ENCODE measurements at regions not wholly inside any gene's neighbourhood (a gene's known extent, or its start where the extent isn't known, plus 50 kb on each side); places are given as distances from the start of the nearest gene placed in this dataset.

DNA sequence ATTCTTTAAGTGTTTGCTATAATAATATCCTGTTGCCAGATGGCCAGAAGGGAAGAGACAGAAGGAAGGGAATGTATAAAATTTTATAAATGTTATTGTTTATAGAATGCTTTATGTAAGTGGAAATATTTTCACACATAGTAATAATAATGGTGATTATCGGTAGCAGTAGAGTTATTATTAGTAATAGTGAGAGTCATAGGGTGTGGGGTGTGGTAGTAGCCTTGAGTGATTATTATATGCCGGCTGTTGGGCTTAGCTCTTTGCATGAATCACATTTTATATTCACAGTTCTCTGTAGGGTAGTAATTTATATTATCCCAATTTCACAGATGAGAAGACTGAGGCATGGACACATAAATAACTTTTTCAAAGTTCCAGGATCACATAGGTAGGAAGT is 391.4 kb downstream of the C12orf75 start:
- Mint-ChIP-seq H3K36me3 (ENCODE audit: low read depth) (no peaks in the 10 kb centered on the region), H3K27ac (no peak overlapping the region), H3K4me1 (no peaks in the 10 kb centered on the region), H3K9me3 (no peaks in the 10 kb centered on the region), H3K27me3 (peaks cover 2% of the 10 kb centered on the region), H3K4me3 (no peak overlapping the region)
- ChIA-PET POLR2A (no interaction called here), CTCF (no interaction called here)
- DNase-seq, result no peak
- intact Hi-C loops (cut with micrococcal nuclease), result no loop called here
- no peak for ATAC-seq (ENCODE audit: low read depth)
- TF ChIP-seq, protein P1, sequence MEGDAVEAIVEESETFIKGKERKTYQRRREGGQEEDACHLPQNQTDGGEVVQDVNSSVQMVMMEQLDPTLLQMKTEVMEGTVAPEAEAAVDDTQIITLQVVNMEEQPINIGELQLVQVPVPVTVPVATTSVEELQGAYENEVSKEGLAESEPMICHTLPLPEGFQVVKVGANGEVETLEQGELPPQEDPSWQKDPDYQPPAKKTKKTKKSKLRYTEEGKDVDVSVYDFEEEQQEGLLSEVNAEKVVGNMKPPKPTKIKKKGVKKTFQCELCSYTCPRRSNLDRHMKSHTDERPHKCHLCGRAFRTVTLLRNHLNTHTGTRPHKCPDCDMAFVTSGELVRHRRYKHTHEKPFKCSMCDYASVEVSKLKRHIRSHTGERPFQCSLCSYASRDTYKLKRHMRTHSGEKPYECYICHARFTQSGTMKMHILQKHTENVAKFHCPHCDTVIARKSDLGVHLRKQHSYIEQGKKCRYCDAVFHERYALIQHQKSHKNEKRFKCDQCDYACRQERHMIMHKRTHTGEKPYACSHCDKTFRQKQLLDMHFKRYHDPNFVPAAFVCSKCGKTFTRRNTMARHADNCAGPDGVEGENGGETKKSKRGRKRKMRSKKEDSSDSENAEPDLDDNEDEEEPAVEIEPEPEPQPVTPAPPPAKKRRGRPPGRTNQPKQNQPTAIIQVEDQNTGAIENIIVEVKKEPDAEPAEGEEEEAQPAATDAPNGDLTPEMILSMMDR (IDR thresholded peaks at IDR 0.05), result no peak

DNA sequence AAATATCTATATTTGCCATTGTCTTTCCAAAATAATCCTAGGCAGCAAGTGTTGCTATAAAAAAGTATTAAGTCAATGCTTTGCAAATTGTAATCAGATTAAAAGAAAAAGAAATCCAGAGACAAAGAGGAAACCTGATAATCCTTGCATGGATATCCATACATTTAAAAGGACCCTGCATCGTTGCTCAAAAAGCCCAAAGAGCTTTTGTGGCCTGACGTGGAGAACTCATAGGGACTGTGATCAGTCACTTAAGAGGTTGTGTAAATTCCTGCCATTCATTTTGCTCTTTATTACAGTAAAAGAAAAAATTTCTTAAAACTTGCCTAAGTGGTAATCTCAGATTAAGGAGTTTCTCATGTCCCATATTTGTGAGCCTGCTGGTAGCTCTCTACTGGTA is 392.6 kb downstream of the C12orf75 start:
- DNase-seq, result no peak
- ATAC-seq (ENCODE audit: low read depth), result no peak
- intact Hi-C loops (cut with micrococcal nuclease), result no loop called here
- Mint-ChIP-seq H3K27ac (no peak overlapping the region), H3K4me3 (no peak overlapping the region), H3K36me3 (ENCODE audit: low read depth) (no peaks in the 10 kb centered on the region), H3K9me3 (no peaks in the 10 kb centered on the region), H3K4me1 (no peaks in the 10 kb centered on the region), H3K27me3 (peaks cover 2% of the 10 kb centered on the region)
- TF ChIP-seq, protein P1 (IDR thresholded peaks at IDR 0.05), result no peak
- CTCF ChIA-PET, result no interaction called here
- POLR2A ChIA-PET, result no interaction called here

DNA sequence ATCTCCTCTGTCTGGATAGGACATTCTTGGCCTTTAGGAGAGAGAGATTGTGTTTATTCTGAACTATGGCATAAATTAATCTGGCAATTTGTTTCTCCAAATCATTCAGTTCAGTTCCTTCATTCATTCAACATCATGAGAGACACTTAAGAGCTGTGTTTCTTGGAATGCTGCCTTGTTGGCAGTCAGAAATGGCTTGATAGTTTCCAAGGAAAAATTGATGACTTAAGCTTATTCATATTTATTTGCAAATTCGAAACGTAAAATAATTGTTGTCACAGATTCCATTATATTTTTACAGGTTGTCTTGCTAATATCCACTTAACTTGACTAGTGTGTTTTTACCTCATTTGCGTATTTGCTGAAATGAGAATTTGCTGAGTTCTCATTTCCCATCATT is 393.0 kb downstream of the C12orf75 start:
- TF ChIP-seq, protein P1 (IDR thresholded peaks at IDR 0.05), result no peak
- H3K27me3 Mint-ChIP-seq, result peaks cover 2% of the 10 kb centered on the region
- H3K4me3 Mint-ChIP-seq, result no peak overlapping the region
- no peaks in the 10 kb centered on the region for H3K4me1 Mint-ChIP-seq
- no peaks in the 10 kb centered on the region for H3K36me3 Mint-ChIP-seq (ENCODE audit: low read depth)
- H3K9me3 Mint-ChIP-seq, result no peaks in the 10 kb centered on the region
- H3K27ac Mint-ChIP-seq, result no peak overlapping the region
- DNase-seq (no peak), ATAC-seq (ENCODE audit: low read depth) (no peak)
- ChIA-PET CTCF (no interaction called here), POLR2A (no interaction called here)
- intact Hi-C loops (cut with micrococcal nuclease), result no loop called here

DNA sequence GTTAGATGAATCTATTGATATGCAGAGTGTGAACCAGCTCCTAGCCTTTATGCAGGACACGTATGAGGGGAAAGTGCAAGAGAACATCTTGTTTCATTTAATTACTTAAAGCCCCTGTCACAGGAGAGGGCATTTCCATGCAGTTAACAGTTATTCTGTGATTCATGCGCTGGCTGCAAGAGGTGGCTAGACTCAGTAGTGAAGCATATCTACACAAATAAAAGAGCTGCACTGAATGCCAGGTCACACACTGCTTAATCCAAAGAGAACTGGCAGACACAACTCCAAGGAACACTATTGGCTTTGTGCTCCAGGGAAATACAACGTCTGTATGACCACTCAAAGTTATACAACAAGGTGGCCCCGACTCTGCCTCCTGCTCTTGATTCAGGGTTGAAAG is 394.1 kb downstream of the C12orf75 start:
- CTCF ChIA-PET, result interaction anchor here (0.6 kb wide), 1 partner anchor 1799 kb away, joined by 3 read pairs; no protein-coding TSS in a partner anchor
- ATAC-seq (ENCODE audit: low read depth) (no peak), DNase-seq (no peak)
- TF ChIP-seq, protein P1 (IDR thresholded peaks at IDR 0.05), result no peak
- Mint-ChIP-seq H3K4me1 (no peaks in the 10 kb centered on the region), H3K27me3 (peaks cover 2% of the 10 kb centered on the region), H3K27ac (no peak overlapping the region), H3K4me3 (no peak overlapping the region), H3K36me3 (ENCODE audit: low read depth) (no peaks in the 10 kb centered on the region), H3K9me3 (no peaks in the 10 kb centered on the region)
- intact Hi-C loops (cut with micrococcal nuclease), result no loop called here
- POLR2A ChIA-PET, result no interaction called here

DNA sequence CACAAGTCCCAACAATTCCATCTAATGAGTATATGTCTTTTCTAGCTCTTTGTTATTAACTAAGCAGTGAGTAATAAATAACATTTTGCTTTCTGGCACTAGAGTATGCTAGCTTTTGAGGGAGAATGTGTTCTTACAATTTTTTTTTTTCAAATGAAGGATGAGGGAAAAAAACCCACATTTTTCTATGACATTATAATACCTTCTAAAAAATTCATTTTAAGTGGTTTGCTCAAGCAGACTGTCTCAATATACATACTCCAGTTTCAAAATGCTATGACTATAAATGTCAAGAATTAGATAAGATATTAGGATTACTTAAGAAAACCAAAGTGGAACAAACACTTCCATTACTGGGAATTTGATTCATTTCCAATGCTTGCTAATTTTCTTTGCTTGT is 394.6 kb downstream of the C12orf75 start:
- CTCF ChIA-PET, result interaction anchor here (0.6 kb wide), 1 partner anchor 1799 kb away, joined by 3 read pairs; no protein-coding TSS in a partner anchor
- ATAC-seq (ENCODE audit: low read depth) (no peak), DNase-seq (no peak)
- intact Hi-C loops (cut with micrococcal nuclease), result no loop called here
- POLR2A ChIA-PET, result no interaction called here
- Mint-ChIP-seq H3K27ac (no peak overlapping the region), H3K9me3 (no peaks in the 10 kb centered on the region), H3K36me3 (ENCODE audit: low read depth) (no peaks in the 10 kb centered on the region), H3K27me3 (peaks cover 2% of the 10 kb centered on the region), H3K4me3 (no peak overlapping the region), H3K4me1 (no peaks in the 10 kb centered on the region)
- TF ChIP-seq, protein P1 (IDR thresholded peaks at IDR 0.05), result no peak
